OCI-LY7 (cell line): ENCODE measurements at regions not wholly inside any gene's neighbourhood (a gene's known extent, or its start where the extent isn't known, plus 50 kb on each side); places are given as distances from the start of the nearest gene placed in this dataset.

Experiments used
- BruUV-seq: library from RNA; stranded (reverse); fragments of 400-500 nt; replicated peaks from 2 replicates; lab custom pipeline; 2021; lab: Mats Ljungman, UMichigan
- CTCF ChIA-PET: fragments of 300-600 bp; sonication (Branson Sonifier 250); formaldehyde crosslinking; loops from one replicate; lab custom pipeline; 2022; ENCODE audit warnings: antibody characterized with exemption; ENCODE audit not compliant: unreplicated experiment; lab: Charles Lee
- POLR2A ChIA-PET: fragments of 300-600 bp; sonication (Branson Sonifier 250); formaldehyde crosslinking; loops from one replicate; lab custom pipeline; 2022; ENCODE audit warnings: antibody characterized with exemption; lab: Charles Lee
- DNase-seq: peaks from one replicate; pipeline ENCODE4 v3.0.0-alpha.2; 2015; ENCODE audit warnings: low spot score
- H2AFZ ChIP-seq: fragments of 200-600 bp; sonication (generic), shearing (Covaris generic); 2 replicates; pipeline ENCODE4 v1.6.1; 2014; ENCODE audit warnings: mild to moderate bottlenecking, antibody characterized with exemption, low read length, moderate library complexity
- H3K27ac ChIP-seq: fragments of 200-600 bp; sonication (generic); 2 replicates; pipeline ENCODE4 v1.5.1; 2014; ENCODE audit warnings: mixed run types, low read depth, mild to moderate bottlenecking, moderate library complexity, low read length, inconsistent platforms; ENCODE audit not compliant: poor library complexity, severe bottlenecking
- H3K36me3 ChIP-seq: fragments of 200-600 bp; sonication (generic); 2 replicates; pipeline ENCODE4 v1.6.1; 2014; ENCODE audit warnings: mild to moderate bottlenecking, antibody characterized with exemption, low read length, moderate library complexity, mixed read lengths; ENCODE audit not compliant: insufficient read depth
- H3K4me1 ChIP-seq: fragments of 200-600 bp; sonication (generic); 2 replicates; pipeline ENCODE4 v1.5.1; 2014; ENCODE audit warnings: mild to moderate bottlenecking, low read length; ENCODE audit not compliant: insufficient read depth, poor library complexity, severe bottlenecking
- H3K4me2 ChIP-seq: fragments of 200-600 bp; sonication (generic); 2 replicates; pipeline ENCODE4 v1.6.1; 2014; ENCODE audit warnings: mild to moderate bottlenecking, low read length
- H3K4me3 ChIP-seq: fragments of 200-600 bp; sonication (generic); 2 replicates; pipeline ENCODE4 v1.5.1; 2014; ENCODE audit warnings: mild to moderate bottlenecking, low read depth, low read length; ENCODE audit not compliant: poor library complexity, severe bottlenecking
- H3K79me2 ChIP-seq: fragments of 200-600 bp; sonication (generic); 2 replicates; pipeline ENCODE4 v1.6.1; 2016; ENCODE audit warnings: low read depth, mild to moderate bottlenecking, low read length, moderate library complexity, mixed read lengths; ENCODE audit not compliant: insufficient read depth
- H3K9me2 ChIP-seq: fragments of 200-600 bp; sonication (generic); 2 replicates; pipeline ENCODE4 v1.6.1; 2016; ENCODE audit warnings: mild to moderate bottlenecking, low read length, mixed read lengths; ENCODE audit not compliant: insufficient read depth
- H3K9me3 ChIP-seq: fragments of 200-600 bp; sonication (generic); 2 replicates; pipeline ENCODE4 v1.6.1; 2014; ENCODE audit warnings: mild to moderate bottlenecking, mixed run types, low read length, mixed read lengths
- H4K20me1 ChIP-seq: fragments of 200-600 bp; sonication (generic); 2 replicates; pipeline ENCODE4 v1.6.1; 2014; ENCODE audit warnings: mild to moderate bottlenecking, antibody characterized with exemption, low read length, moderate library complexity, mixed read lengths; ENCODE audit not compliant: insufficient read depth
- CTCF ChIP-seq: fragments of 200-600 bp; sonication (generic); conservative IDR thresholded peaks from 2 replicates; pipeline ENCODE4 v1.5.1; 2014; ENCODE audit warnings: mild to moderate bottlenecking, antibody characterized with exemption, low read length, moderate library complexity, mixed read lengths
- EZH2phosphoT487 ChIP-seq: fragments of 200-600 bp; sonication (generic); IDR thresholded peaks from 2 replicates; pipeline ENCODE4 v1.6.1; 2018; ENCODE audit warnings: low read depth, borderline replicate concordance, mild to moderate bottlenecking, mixed run types, antibody characterized with exemption, low read length, moderate library complexity, mixed read lengths
- intact Hi-C: fragments of 100-400 bp; cut with micrococcal nuclease; formaldehyde crosslinking; loops from one replicate; pipeline ENCODE4 v1.10.0; 2022; ENCODE audit not compliant: unreplicated experiment

GRCh38 chr11:106158406-106158805 is 80.9 kb downstream of the AASDHPPT start:
- H3K79me2 ChIP-seq, result no peaks in the 10 kb centered on the region
- H3K9me3 ChIP-seq, result no peaks in the 10 kb centered on the region
- H3K9me2 ChIP-seq, result no peaks in the 10 kb centered on the region
- POLR2A ChIA-PET, result no interaction called here
- no peak for TF ChIP-seq EZH2phosphoT487
- no peak for TF ChIP-seq CTCF
- CTCF ChIA-PET, result no interaction called here
- no peak overlapping the region for H3K4me2 ChIP-seq
- intact Hi-C loops, result no loop called here
- BruUV-seq, result no TSS peak
- H2AFZ ChIP-seq, result no peak overlapping the region
- no peak overlapping the region for H3K4me3 ChIP-seq
- H3K27ac ChIP-seq, result no peak overlapping the region
- no peaks in the 10 kb centered on the region for H3K4me1 ChIP-seq
- DNase-seq, result no peak
- H4K20me1 ChIP-seq, result no peaks in the 10 kb centered on the region
- H3K36me3 ChIP-seq, result no peaks in the 10 kb centered on the region

DNA sequence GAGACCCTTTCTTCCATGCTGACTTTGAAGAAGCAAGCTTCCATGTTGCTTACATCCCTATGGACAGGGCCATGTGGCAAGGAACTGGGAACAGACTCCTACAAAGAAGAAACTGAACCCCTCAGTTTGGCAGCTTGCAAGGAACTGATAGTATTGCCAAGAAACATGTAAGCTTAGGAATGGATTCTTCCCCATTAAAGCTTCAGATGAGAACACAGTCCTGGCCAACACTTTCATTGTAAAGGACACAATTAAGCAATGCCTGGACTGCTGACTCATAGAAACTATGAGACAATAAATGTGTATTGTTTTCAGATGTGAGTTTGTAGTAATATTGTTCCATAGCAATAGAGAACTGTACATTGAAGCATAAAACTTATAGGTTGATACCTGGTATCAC is 82.4 kb downstream of the AASDHPPT start:
- BruUV-seq, result no TSS peak
- no peak for TF ChIP-seq CTCF
- no peak for TF ChIP-seq EZH2phosphoT487

GRCh38 chr11:106160494-106160893 is 83.0 kb downstream of the AASDHPPT start:
- ChIA-PET CTCF (no interaction called here), POLR2A (no interaction called here)
- Histone ChIP-seq H3K9me2 (no peaks in the 10 kb centered on the region), H3K4me2 (no peak overlapping the region), H4K20me1 (no peaks in the 10 kb centered on the region), H3K27ac (no peak overlapping the region), H3K79me2 (no peaks in the 10 kb centered on the region), H3K4me3 (no peak overlapping the region), H3K36me3 (no peaks in the 10 kb centered on the region), H2AFZ (no peak overlapping the region), H3K9me3 (no peaks in the 10 kb centered on the region), H3K4me1 (no peaks in the 10 kb centered on the region)
- no peak for DNase-seq
- BruUV-seq, result no TSS peak
- TF ChIP-seq EZH2phosphoT487 (no peak), CTCF (no peak)
- intact Hi-C loops, result no loop called here

More for the DNA sequence above, 82.4 kb downstream of the AASDHPPT start:
- no peak overlapping the region for H3K4me2 ChIP-seq
- no peaks in the 10 kb centered on the region for H3K9me3 ChIP-seq
- H3K4me3 ChIP-seq, result no peak overlapping the region
- H3K36me3 ChIP-seq, result no peaks in the 10 kb centered on the region
- intact Hi-C loops, result no loop called here
- no peaks in the 10 kb centered on the region for H4K20me1 ChIP-seq
- H3K79me2 ChIP-seq, result no peaks in the 10 kb centered on the region
- ChIA-PET POLR2A (no interaction called here), CTCF (no interaction called here)
- no peak for DNase-seq
- H2AFZ ChIP-seq, result no peak overlapping the region
- no peak overlapping the region for H3K27ac ChIP-seq
- H3K4me1 ChIP-seq, result no peaks in the 10 kb centered on the region
- H3K9me2 ChIP-seq, result no peaks in the 10 kb centered on the region
